ENCODE measurements at regions not wholly inside any gene's neighbourhood (a gene's known extent, or its start where the extent isn't known, plus 50 kb on each side); places are given as distances from the start of the nearest gene placed in this dataset.

DNA sequence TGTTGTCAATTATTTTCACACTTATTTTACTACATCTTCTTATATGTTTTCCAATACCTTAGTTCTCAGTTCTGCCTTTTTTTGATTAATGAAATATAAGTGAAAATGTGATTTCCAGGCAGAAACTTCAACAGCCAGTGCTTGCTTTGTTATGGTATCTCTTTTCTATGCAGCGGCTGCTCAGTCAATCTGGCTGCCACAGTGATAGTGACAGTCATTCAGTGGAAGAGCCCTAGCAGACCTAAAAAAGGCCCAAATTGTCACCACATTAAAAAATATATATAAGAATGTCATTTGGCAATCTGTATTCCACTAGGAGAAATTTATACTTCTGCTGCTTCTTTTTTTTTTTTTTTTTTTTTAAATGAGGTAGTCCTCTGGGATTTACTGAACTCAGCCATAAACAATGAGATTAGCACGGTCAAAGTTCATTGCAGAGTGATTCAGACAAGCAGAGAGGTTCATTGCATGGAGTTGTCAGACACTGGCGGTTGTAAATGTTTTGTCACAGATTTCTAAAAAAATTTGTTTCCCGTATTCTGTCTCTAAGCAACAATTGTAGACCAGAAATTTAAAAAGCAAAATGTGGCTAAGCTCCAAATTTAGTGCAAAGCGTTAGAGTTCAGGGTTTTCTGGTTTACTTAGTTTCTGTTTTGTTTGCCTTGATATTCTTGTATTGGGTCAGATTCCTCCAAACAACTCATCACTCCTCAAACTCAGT, 94.7 kb upstream of the PRR20A start:
- ChIA-PET CTCF (no interaction called here), POLR2A (no interaction called here)

DNA sequence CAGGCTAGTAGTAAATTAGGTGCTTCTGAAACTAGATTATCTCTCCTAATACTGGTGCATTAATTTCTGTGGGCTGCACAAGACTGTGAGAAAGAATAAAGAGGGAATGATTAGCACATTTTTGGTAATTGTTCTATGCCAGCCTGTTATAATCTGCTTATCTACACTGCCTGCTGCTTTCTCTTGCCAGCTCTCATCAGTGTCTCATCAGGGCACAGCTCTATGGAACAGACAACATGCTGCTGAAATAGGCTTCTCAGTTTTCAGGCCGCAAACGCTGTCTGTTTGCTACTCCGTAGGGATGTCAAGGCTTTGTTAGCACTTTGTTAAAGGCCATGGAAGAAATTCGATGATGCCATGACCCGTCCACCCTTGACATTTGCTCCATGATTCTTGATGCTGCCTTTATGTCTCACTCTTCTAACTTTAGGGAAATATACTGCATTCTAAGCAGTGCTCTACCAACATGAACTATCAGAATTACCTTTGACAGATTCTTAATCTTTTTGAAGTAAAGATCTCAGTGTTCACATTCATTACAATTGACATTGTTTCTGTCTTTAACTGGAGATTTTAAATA, 84.0 kb upstream of the PRR20A start:
- ChIA-PET CTCF (no interaction called here), POLR2A (no interaction called here)

DNA sequence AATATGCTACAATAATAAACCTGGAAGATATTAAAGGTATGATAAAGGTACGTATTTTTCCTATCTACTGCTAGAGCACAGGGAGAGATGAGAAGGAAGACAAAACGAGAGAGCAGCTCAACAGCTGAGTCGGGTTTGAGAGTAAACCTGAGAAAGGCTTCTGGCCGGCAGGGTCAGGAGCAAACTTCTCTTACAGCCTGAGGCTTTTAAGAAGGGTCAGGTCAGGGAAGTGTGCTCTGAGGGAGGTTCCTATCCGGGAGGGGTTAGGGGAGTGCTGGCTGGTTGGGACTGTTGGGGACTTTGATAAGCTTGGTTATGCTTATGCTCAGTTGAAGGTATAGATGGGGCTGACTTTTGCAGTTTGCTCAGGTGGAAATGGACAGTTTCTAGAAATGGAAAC, 77.7 kb upstream of the PRR20A start:
- CTCF ChIA-PET = no interaction called here
- POLR2A ChIA-PET = no interaction called here

DNA sequence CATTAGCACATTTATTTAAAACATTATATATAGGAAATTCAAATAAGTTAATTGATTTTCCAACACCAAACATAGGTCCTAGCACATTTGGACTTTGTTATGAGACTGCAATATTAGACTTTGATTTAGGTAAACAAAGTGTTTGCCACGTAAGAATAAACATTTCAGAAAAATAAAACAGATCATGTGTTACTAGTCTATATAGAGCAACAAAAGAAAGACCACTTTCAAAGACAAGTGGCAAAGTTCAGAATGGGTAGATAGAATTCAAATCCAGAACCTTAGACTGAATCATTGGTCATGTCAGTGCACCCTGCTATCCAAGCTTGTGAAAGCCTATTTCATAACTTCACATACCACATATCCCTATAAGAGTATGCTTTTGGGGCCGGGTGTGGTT, 66.7 kb upstream of the PRR20A start:
- ChIA-PET POLR2A (no interaction called here), CTCF (no interaction called here)

DNA sequence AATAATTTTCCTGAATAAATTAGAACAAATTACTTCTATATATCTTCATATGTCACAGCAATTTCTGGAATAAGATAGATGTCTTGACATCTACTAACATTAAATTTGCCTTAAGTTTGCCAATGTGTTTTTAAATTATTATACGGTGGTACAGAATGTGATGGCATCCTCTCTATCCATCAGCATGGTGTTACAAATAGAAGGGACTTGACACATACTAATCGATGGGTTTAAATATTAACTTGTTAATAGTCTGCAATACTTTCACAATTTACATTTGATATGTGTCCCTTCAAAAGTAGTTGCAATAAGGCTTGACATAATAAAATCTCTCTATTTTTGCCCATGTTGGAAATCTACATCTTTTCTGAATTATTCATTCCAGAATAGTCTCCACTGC, 65.1 kb upstream of the PRR20A start:
- POLR2A ChIA-PET = no interaction called here
- CTCF ChIA-PET = no interaction called here

DNA sequence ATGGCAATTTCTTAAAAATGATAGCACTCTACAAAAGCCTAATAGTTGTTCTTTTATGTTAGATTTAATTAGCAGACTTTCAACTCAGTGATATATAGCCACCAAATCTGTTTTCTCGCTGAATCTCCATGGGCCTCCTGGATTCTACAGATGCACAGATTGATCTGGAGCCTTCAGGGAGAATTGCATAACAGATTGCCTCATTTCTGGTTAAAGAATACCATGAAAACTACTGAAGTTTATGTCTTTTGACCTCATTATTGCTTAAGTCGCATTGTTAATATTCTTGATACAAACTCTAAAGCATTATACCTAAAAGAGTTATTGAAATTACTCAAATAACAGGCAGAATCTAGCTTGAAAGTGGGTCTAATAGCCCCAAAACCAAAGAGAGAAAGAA, 53.7 kb upstream of the PRR20A start:
- CTCF ChIA-PET = no interaction called here
- POLR2A ChIA-PET = no interaction called here
